Osteocyte (in vitro differentiated cells): ENCODE measurements at regions not wholly inside any gene's neighbourhood (a gene's known extent, or its start where the extent isn't known, plus 50 kb on each side); places are given as distances from the start of the nearest gene placed in this dataset.

Experiments used
- DNase-seq: peaks from one replicate; pipeline ENCODE4 v3.0.0; 2021; ENCODE audit warnings: mixed read lengths; ENCODE audit not compliant: unreplicated experiment; ENCODE audit errors: extremely low spot score
- H3K27ac Mint-ChIP-seq: one replicate; pipeline ENCODE4 v1.8.0; 2021; ENCODE audit warnings: mild to moderate bottlenecking, mixed read lengths; ENCODE audit not compliant: unreplicated experiment
- H3K27me3 Mint-ChIP-seq: one replicate; pipeline ENCODE4 v1.8.0; 2021; ENCODE audit warnings: mixed read lengths; ENCODE audit not compliant: unreplicated experiment
- H3K36me3 Mint-ChIP-seq: one replicate; pipeline ENCODE4 v1.8.0; 2021; ENCODE audit warnings: mixed read lengths; ENCODE audit not compliant: unreplicated experiment
- H3K4me1 Mint-ChIP-seq: one replicate; pipeline ENCODE4 v1.8.0; 2021; ENCODE audit warnings: mixed read lengths; ENCODE audit not compliant: unreplicated experiment
- H3K4me3 Mint-ChIP-seq: one replicate; pipeline ENCODE4 v1.8.0; 2021; ENCODE audit warnings: mild to moderate bottlenecking, moderate library complexity, mixed read lengths; ENCODE audit not compliant: unreplicated experiment
- H3K9me3 Mint-ChIP-seq: one replicate; pipeline ENCODE4 v1.8.0; 2021; ENCODE audit warnings: mixed read lengths; ENCODE audit not compliant: unreplicated experiment
- TF ChIP-seq, protein P1 (sequence below): fragments of 200-600 bp; sonication (generic); IDR thresholded peaks from 2 replicates; pipeline ENCODE4 v1.5.0; 2021; ENCODE audit warnings: antibody characterized with exemption, mild to moderate bottlenecking, moderate library complexity

GRCh38 chr7:109915670-109916069, 1175.3 kb upstream of the LRRN3 start:
- Mint-ChIP-seq H3K36me3 (no peaks in the 10 kb centered on the region), H3K27ac (no peak overlapping the region), H3K4me3 (no peak overlapping the region), H3K27me3 (no peaks in the 10 kb centered on the region), H3K4me1 (no peaks in the 10 kb centered on the region), H3K9me3 (peaks cover 7% of the 10 kb centered on the region)
- DNase-seq = no peak
- TF ChIP-seq, protein P1, sequence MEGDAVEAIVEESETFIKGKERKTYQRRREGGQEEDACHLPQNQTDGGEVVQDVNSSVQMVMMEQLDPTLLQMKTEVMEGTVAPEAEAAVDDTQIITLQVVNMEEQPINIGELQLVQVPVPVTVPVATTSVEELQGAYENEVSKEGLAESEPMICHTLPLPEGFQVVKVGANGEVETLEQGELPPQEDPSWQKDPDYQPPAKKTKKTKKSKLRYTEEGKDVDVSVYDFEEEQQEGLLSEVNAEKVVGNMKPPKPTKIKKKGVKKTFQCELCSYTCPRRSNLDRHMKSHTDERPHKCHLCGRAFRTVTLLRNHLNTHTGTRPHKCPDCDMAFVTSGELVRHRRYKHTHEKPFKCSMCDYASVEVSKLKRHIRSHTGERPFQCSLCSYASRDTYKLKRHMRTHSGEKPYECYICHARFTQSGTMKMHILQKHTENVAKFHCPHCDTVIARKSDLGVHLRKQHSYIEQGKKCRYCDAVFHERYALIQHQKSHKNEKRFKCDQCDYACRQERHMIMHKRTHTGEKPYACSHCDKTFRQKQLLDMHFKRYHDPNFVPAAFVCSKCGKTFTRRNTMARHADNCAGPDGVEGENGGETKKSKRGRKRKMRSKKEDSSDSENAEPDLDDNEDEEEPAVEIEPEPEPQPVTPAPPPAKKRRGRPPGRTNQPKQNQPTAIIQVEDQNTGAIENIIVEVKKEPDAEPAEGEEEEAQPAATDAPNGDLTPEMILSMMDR = no peak

DNA sequence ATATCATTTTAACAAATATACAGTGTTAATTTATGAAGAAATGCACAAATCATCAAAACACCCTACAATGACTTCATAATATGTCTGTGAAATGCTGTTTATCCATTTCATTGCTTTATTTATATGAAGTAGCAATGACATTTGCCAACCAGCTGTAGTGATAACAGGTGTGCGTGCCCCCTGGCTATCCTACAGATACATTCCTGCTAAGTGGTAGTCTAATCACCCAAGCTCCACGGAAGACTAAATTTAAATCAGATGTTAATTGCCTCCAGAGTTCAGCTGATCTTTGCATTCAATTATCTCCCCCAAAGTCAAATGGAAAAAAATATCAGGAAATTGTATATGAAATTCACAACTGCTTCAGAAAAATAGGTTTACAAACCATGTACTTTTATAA, 1164.2 kb upstream of the LRRN3 start:
- no peak overlapping the region for H3K27ac Mint-ChIP-seq
- no peak overlapping the region for H3K4me3 Mint-ChIP-seq
- no peak for DNase-seq
- no peaks in the 10 kb centered on the region for H3K36me3 Mint-ChIP-seq
- H3K27me3 Mint-ChIP-seq = no peaks in the 10 kb centered on the region
- no peaks in the 10 kb centered on the region for H3K4me1 Mint-ChIP-seq
- TF ChIP-seq, protein P1 = no peak
- peaks cover 19% of the 10 kb centered on the region for H3K9me3 Mint-ChIP-seq

- H3K4me3 Mint-ChIP-seq = no peak overlapping the region
- DNase-seq = no peak
- no peaks in the 10 kb centered on the region for H3K4me1 Mint-ChIP-seq
- TF ChIP-seq, protein P1 = no peak
- no peaks in the 10 kb centered on the region for H3K27me3 Mint-ChIP-seq
- H3K9me3 Mint-ChIP-seq = peaks cover 4% of the 10 kb centered on the region
- no peak overlapping the region for H3K27ac Mint-ChIP-seq
- no peaks in the 10 kb centered on the region for H3K36me3 Mint-ChIP-seq
Observed at GRCh38 chr7:109930049-109930448, 1160.9 kb upstream of the LRRN3 start.

DNA sequence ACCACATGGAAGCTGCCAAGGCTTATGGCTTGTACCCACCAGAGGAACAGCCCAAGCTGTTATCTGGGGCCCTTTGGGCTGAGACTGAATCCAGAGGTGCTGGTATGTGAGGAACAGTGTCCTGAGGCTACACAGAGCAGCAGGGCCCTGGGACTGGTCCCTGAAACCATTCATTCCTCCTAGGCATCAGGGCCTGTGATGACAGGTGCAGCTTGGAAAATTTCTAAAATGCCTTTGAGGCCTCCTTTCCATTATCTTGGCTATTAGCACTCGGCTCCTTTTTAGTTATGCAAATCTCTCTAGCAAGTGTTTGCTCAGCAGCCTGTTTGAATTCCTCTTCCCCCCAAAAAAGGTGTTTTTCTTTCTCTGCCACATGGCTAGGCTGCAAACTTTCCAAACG, 1151.7 kb upstream of the LRRN3 start:
- no peak overlapping the region for H3K4me3 Mint-ChIP-seq
- TF ChIP-seq, protein P1 = no peak
- no peaks in the 10 kb centered on the region for H3K4me1 Mint-ChIP-seq
- H3K27ac Mint-ChIP-seq = no peak overlapping the region
- H3K36me3 Mint-ChIP-seq = no peaks in the 10 kb centered on the region
- DNase-seq = no peak
- H3K9me3 Mint-ChIP-seq = peaks cover 29% of the 10 kb centered on the region
- H3K27me3 Mint-ChIP-seq = no peaks in the 10 kb centered on the region

DNA sequence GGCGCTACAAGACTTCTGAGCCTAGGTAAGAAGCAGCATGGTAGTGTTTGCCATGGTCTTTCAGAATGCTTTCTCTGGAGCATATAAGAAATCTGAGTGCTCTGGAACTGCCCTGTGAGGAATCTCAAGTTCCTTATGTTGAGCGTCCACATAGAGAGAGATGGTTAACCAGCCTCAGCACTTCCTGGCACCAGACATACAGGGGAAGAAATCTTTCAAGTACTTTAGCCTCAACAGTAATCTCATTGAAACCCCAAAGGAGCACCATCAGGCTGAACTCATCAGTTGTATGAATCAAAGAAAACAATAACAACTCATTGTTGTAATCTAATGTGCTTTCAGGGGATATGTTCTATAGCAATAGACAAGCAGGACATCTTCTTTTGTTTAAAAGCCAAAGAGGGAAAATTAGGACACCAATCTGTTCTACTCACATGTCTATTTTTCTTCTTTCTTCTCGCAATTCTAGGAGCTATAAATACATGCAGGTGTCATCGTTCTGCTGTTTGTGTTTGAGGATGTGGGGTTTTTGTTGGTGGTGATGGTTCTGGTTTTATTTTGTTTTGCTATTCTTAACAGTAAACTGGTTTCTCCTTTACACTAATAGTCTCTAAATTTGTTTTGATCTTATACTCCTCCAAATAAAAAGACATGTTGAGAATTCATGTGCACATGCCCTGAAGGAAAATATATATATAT, 1145.0 kb upstream of the LRRN3 start:
- no peak for DNase-seq
- H3K4me3 Mint-ChIP-seq = no peak overlapping the region
- H3K27ac Mint-ChIP-seq = no peak overlapping the region
- H3K4me1 Mint-ChIP-seq = peaks cover 2% of the 10 kb centered on the region
- TF ChIP-seq, protein P1 = no peak
- no peaks in the 10 kb centered on the region for H3K27me3 Mint-ChIP-seq
- no peaks in the 10 kb centered on the region for H3K36me3 Mint-ChIP-seq
- peaks cover 5% of the 10 kb centered on the region for H3K9me3 Mint-ChIP-seq
